NCI-H2171 treated with DMSO at 0.1 percent for 48 hours (cell line): ENCODE measurements at regions not wholly inside any gene's neighbourhood (a gene's known extent, or its start where the extent isn't known, plus 50 kb on each side); places are given as distances from the start of the nearest gene placed in this dataset.

Experiments used
- DNase-seq: peaks from one replicate; lab custom pipeline; 2025; lab: John Stamatoyannopoulos, UW

- DNase-seq: no peak
Measured at GRCh38 chr3:98962951-98963350, 61.5 kb upstream of the DCBLD2 start.

GRCh38 chr3:98962189-98962930 lies 60.9 kb upstream of the DCBLD2 start:
- DNase-seq: no peak

GRCh38 chr3:98961161-98962155 lies 60.0 kb upstream of the DCBLD2 start:
- DNase-seq: no peak

DNA sequence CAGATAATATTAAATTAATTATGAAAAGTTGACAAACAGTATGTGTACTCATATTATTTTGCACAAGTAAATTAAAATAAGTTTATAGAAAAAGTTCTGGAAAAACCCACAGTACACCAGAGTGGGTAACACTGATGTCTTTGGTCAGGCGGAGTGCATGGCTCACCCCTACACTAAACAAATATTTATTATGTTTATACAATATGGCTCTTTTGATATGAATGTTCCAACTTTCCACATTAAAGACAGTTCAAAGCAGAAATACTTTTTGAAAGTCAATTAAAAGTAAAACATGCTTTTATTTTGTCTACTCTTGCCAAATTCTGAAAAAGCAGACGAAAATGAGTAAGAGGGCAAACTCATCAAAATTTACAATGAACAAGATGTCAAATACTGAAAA lies 56.2 kb upstream of the DCBLD2 start:
- no peak for DNase-seq

DNA sequence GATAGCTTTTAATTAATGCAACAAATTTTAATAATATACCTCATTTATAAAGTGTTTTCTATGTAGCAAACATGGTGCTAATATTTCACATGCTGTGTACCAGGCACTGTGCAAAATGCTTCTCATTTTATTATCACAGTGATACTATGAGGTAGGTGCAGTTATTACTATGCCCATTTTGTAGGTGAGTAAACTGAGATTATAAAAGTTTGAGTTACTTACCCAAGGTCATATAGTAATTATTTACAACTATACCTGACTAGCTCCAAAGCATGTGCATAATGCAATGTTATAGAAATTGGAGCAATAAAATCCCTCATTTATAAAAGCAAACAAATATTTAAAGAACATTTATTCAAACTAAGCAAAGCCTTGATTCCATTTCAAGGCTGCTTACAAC lies 54.5 kb upstream of the DCBLD2 start:
- DNase-seq: no peak

- no peak for DNase-seq
Measured at GRCh38 chr3:98954791-98955604, 53.5 kb upstream of the DCBLD2 start.

DNA sequence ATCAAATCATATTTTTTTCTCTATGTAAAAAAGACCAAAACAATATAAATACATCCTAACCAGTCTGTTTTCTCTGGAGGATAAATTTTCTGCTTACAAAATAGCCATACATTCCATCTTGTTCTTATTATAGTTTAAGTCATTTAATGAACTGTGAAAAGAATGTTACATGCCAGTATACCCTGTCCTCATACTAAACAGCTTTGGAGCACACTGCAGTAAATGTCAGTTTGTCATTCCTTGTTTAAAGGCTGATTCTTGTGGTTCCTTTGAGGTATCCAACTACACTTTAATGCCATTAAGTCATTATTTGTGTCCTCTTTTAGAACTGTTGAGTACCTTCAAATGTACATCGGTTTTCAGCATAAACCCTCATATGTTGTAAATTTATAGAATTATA lies 52.7 kb upstream of the DCBLD2 start:
- no peak for DNase-seq

DNA sequence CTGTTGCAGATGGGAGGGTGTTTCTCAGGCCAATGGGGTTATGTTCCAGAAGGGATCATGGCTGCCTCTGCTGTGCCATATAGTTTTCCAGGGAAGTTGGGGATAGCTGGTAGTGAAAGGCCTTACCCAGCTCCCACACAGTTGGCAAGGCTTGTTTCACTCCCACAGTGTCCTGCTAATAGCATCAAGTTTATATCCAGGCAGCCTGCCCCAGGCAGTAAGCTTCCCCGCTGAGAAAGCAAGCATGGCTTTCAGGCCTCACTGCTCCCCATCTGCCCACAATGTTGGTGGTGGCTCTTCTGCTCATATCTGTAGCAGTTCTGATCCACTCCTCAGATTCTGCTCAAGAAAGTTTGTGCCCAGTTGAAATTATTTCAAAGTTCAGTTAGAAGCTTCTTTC lies 50.9 kb upstream of the DCBLD2 start:
- DNase-seq: no peak
